HG03439 (cell line): ENCODE measurements at regions not wholly inside any gene's neighbourhood (a gene's known extent, or its start where the extent isn't known, plus 50 kb on each side); places are given as distances from the start of the nearest gene placed in this dataset.
"Not testable (repeated sequence)": the region's sequence is repeated elsewhere in the genome, so short reads cannot be mapped to it uniquely, and the experiment has no call there.

Source experiments
- ATAC-seq: cut with Tn5 transposase; IDR thresholded peaks from one replicate; pipeline ENCODE4 v1.9.1; 2021; ENCODE audit warnings: mild to moderate bottlenecking, moderate library complexity; ENCODE audit not compliant: unreplicated experiment

- no peak for ATAC-seq
These were observed 162.8 kb upstream of the TNRC6C start for GRCh38 chr17:77795685-77796084.

- no peak for ATAC-seq
These were observed 162.2 kb upstream of the TNRC6C start for GRCh38 chr17:77796176-77796860.

GRCh38 chr17:77798031-77798430, 160.5 kb upstream of the TNRC6C start:
- no peak for ATAC-seq

DNA sequence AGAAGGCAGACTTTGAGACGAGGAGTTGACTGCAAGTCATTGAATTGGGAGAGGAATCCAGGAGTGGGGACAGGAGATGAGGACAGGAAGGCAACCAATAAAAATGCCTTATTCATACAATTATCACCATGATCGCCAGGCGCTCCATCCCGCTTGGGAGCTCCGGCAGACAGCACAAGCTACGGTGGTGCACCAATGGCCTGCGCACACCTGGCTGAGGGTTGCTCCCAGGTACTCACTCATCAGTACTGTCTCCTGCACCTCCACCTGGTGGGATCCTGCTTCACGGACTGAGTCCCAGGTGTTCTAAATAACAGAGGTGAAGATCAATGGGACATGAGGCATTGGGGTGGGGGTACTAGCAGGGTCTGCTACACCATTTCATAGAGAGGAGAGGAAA, 160.0 kb upstream of the TNRC6C start:
- no peak for ATAC-seq

GRCh38 chr17:77800816-77801215, 157.7 kb upstream of the TNRC6C start:
- no peak for ATAC-seq

DNA sequence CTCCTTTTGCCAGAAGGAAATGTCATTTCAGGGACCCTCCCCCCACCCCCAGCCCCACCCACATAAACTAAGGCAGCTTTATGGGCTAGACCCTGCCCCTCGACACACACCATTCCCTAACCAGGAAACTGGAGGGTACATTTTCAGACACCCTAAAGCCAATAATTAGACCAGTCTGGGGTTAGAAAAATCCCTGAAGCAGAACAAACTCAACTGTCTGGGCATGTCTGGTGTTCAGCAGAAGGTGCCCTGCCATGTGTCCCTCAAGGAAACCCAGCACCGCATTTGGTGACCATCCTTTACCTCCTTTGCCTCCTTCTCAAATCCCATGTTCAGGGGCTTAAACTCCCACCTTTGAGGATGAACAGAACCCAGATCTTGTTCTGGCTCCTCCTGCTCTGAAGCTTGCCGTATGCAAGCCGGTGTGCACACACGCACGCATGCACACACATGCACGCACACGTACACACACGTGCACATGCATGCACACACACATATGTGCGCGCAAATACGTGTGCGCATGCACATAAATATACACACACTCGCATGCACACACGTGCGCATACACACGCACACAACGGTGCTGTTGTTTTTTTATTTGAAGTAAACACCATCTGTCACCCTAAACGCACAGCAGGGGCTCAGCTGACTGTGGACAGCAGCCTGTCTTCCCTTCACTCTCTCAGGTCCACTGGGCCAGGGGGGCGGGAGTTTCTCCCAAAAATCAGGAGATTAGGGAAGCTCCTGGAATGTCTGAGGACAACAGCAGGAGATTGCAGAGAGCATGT, 156.8 kb upstream of the TNRC6C start:
- ATAC-seq, result no peak

GRCh38 chr17:77802333-77802615, 156.2 kb upstream of the TNRC6C start:
- no peak for ATAC-seq

DNA sequence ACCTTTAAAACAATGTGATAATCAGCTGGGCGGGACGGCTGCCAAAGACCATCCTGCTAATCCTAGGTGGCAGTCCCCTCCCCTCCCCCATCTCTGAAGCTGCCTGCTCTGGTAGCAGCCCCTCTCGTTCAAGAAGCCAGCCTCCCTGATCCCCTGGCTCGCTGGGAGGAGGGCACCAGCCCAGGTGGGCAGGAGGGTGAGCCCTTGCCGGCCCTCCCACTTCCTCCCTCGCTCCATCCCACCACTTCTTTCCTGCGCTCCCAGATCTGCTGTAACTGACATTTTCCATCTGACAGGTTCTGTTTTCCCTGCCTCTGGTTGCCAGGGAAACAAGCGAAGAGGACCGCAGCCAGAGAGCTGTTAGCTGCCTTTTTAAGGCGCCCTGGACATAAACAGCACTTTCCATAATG, 155.7 kb upstream of the TNRC6C start:
- no peak for ATAC-seq

DNA sequence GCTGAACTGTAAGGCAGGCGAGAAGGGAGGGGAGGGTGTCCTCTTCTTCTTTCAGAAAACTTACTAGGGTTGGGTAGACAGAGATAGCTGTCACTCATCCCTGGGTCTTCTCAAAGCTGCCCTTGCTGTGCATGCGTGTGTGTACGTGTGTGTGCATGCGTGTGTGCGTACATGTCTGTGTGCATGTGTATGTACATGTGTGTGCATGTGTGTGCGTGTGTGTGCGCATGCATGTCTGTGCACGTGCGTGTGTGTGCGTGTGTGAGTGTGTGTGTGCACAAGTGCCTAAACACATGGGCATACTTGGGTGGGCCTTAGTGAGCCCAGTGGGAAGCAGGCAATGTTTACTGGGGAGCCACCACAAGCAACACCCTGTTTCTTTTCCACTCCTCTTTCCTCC, 154.8 kb upstream of the TNRC6C start:
- ATAC-seq, result no peak

GRCh38 chr17:77804796-77805426, 153.6 kb upstream of the TNRC6C start:
- no peak for ATAC-seq

- ATAC-seq, result not testable (repeated sequence)
These were observed 152.5 kb upstream of the TNRC6C start for GRCh38 chr17:77805970-77806369.

DNA sequence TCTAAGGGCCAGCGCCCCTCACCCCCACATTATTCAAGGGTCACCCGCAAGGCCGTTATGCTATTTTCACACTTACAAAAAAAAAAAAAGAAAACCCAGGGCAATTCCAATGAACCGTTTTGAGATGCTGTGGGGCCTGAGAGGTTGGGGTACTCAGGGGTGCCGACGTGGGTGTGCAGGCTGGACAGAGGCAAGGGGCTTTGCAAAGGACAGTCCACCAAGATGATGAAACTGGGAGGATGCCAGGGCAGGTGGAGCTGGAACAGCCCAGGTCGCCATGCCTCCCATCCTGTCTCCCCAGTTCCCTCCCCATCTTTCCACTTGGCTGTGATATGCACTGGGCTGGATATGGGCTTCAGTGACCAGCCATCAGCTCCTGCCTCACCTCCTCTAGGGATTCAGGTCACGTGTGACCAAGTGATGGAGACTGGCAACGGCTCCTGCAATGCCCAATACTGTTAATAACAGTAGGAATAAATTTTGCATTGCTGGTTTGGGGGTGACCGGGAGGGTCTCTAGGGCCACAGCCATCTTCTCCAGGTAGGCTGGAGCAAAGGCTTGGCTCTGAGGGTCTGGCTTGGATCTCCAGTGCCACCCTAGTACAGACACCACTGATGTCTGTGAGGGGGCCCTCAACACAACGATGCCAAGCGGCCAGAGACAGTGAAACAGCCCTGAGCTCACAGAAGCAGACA, 151.3 kb upstream of the TNRC6C start:
- no peak for ATAC-seq

DNA sequence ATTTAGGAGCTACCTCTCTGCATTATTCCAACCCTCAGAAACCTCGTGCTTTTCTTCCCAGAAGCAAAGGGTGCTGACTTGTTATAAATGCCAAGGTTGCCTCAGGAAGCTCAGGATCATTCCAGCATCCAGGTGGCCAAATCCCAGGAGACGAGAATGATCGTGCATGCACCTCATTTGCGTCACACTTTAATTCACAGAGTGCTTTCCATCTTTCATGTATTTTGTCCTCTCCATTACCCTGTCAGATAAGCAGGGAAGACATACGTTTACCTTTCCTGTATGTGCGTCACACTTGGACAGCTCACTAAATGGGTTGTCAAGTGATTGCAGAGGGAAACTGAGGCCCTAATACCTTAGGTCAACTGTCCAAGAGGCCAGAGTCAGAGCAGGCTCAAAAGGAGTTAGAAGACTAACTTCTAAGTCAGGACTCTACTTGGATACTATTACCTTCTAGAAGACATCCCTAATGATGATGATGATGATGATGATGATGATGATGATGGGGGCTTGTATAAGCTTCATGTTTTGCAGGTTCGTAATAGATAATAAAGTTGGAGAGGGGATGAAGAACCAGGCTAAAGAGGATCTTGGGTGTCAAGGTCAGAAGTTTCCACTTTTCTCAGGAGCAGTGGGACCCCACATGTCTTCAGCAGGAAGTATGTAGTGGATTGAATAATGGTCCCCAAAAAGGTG, 150.6 kb upstream of the TNRC6C start:
- ATAC-seq, result no peak

GRCh38 chr17:77808686-77809425, 149.6 kb upstream of the TNRC6C start:
- ATAC-seq, result no peak

DNA sequence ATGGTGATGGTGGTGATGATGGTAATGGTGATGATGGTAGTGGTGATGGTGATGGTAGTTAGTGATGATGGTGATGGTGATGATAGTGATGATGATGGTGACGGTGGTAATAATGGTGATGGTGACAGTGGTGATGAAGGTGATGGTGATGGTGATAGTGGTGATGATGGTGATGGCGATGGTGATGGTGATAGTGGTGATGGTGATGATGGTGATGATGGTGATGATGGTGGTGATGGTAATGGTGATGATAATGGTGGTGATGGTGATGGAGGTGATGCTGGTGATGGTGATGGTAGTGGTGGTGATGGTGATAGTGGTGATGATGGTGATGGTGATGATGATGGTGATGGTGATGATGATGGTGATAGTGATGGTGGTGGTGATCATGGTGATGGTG, 148.7 kb upstream of the TNRC6C start:
- no peak for ATAC-seq

GRCh38 chr17:77810536-77810935, 148.0 kb upstream of the TNRC6C start:
- no peak for ATAC-seq

DNA sequence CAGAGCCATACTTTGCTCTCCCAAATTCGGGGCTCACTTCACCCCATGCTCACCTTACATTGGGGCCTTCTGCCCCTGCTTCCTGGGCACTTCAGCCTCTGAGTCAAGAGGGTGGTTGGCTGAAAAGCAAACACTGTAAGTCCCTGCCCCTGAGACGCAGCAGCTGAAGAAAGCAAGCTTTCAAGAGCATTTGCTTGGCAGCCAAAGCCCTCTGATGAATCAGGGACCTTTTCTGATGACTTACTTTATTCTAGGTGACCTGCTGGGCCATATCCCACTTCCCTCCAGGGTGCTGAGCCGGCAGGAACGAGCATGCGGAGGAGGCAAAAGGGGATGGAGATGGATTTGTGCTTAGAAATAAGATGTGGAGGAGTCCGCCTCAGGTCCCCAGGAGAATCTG, 147.0 kb upstream of the TNRC6C start:
- no peak for ATAC-seq

GRCh38 chr17:77814091-77814772, 144.3 kb upstream of the TNRC6C start:
- no peak for ATAC-seq

- no peak for ATAC-seq
These were observed 143.2 kb upstream of the TNRC6C start for GRCh38 chr17:77815127-77815905.
